ENCODE measurements at regions not wholly inside any gene's neighbourhood (a gene's known extent, or its start where the extent isn't known, plus 50 kb on each side); places are given as distances from the start of the nearest gene placed in this dataset.

DNA sequence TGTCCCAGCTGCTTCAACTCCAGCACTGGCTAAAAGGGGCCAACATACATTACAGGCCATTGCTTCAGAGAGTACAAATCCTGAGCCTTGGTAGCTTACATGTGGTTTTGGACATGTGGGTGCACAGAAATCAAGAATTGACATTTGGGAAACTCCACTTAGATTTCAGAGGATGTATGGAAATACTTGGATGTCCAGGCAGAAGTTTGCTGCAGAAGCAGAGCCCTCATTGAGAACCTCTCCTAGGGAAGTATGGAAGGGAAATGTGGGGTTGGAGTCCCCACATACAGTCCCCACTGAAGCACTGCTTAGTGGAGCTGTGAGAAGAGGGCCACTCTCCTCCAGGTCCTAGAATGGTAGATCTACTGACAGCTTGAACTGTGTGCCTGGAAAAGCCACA is 218.0 kb upstream of the CWC22 start:
- no peak overlapping the region for H2BK12ac ChIP-seq (ENCODE audit: insufficient read length, low read depth, low read length)
- no peak overlapping the region for H2BK5ac ChIP-seq (ENCODE audit: insufficient read length, low read length)
- H4K5ac ChIP-seq (ENCODE audit: insufficient read length, low read depth, low read length) = no peak overlapping the region
- no peak overlapping the region for H2AK5ac ChIP-seq (ENCODE audit: insufficient read length, low read length)
- no peak overlapping the region for H2BK120ac ChIP-seq (ENCODE audit: low read depth, low read length, poor library complexity, severe bottlenecking)
- H3T11ph ChIP-seq (ENCODE audit: low read length) = no peak overlapping the region
- no peak overlapping the region for H2BK20ac ChIP-seq (ENCODE audit: low read depth, low read length, poor library complexity, severe bottlenecking)
- H3K23me2 ChIP-seq (ENCODE audit: insufficient read length, low read depth, low read length, poor library complexity, severe bottlenecking) = no peaks in the 10 kb centered on the region
- no peaks in the 10 kb centered on the region; the same call in 1 of the 2 replicates for H3K27me3 Mint-ChIP-seq (ENCODE audit: low read depth)
- H2AFZ ChIP-seq (ENCODE audit: low read length) = no peak overlapping the region
- H3K23ac ChIP-seq (ENCODE audit: insufficient read length, low read depth, low read length) = no peak overlapping the region
- no peak overlapping the region for H3K18ac ChIP-seq (ENCODE audit: insufficient read length, low read depth, low read length)
- H3K9me3 Mint-ChIP-seq = peaks cover 19 to 21% of the 10 kb centered on the region in 2 experiments
- no peak overlapping the region for H3K4me2 ChIP-seq (ENCODE audit: insufficient read depth, insufficient read length, low read length)
- no peak overlapping the region for H3K56ac ChIP-seq (ENCODE audit: insufficient read length, low read depth, low read length)
- no peaks in the 10 kb centered on the region for H3K27me3 ChIP-seq (ENCODE audit: insufficient read depth, low read length)
- no peak overlapping the region for H3K14ac ChIP-seq (ENCODE audit: insufficient read depth, low read length)
- H3K4ac ChIP-seq (ENCODE audit: low read depth, low read length) = no peak overlapping the region
- TF ChIP-seq, protein P1, sequence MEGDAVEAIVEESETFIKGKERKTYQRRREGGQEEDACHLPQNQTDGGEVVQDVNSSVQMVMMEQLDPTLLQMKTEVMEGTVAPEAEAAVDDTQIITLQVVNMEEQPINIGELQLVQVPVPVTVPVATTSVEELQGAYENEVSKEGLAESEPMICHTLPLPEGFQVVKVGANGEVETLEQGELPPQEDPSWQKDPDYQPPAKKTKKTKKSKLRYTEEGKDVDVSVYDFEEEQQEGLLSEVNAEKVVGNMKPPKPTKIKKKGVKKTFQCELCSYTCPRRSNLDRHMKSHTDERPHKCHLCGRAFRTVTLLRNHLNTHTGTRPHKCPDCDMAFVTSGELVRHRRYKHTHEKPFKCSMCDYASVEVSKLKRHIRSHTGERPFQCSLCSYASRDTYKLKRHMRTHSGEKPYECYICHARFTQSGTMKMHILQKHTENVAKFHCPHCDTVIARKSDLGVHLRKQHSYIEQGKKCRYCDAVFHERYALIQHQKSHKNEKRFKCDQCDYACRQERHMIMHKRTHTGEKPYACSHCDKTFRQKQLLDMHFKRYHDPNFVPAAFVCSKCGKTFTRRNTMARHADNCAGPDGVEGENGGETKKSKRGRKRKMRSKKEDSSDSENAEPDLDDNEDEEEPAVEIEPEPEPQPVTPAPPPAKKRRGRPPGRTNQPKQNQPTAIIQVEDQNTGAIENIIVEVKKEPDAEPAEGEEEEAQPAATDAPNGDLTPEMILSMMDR (conservative IDR thresholded peaks at IDR 0.05) = no peak
- H3K27ac ChIP-seq (ENCODE audit: insufficient read length, low read depth, low read length) = no peak overlapping the region
- H4K91ac ChIP-seq (ENCODE audit: insufficient read length, low read depth, low read length) = no peak overlapping the region
- H3K9ac ChIP-seq (ENCODE audit: extremely low read depth, insufficient read length, low read length) = no peak overlapping the region
- no peaks in the 10 kb centered on the region for H3K4me1 ChIP-seq (ENCODE audit: insufficient read depth, low read length)
- no peak for DNase-seq
- H3K4me3 Mint-ChIP-seq = no peak overlapping the region
- peaks cover 11 to 27% (median 20%) of the 10 kb centered on the region in 3 experiments for H3K36me3 Mint-ChIP-seq (ENCODE audit: insufficient read depth in 1 of 3, low read depth in 3 of 3)
- no peaks in the 10 kb centered on the region for H3K4me1 Mint-ChIP-seq
- H3K79me2 ChIP-seq (ENCODE audit: insufficient read depth, low read length) = no peaks in the 10 kb centered on the region
- H3K79me1 ChIP-seq (ENCODE audit: insufficient read depth, low read depth, low read length, poor library complexity, severe bottlenecking) = no peaks in the 10 kb centered on the region
- H3K9me3 ChIP-seq (ENCODE audit: control insufficient read depth, low read depth, low read length) = peaks cover 5% of the 10 kb centered on the region
- H3K27ac Mint-ChIP-seq = no peak overlapping the region
- no peak overlapping the region for H2BK15ac ChIP-seq (ENCODE audit: low read depth, low read length)
- H4K8ac ChIP-seq (replicated peaks; ENCODE audit: insufficient read length, low read depth, low read length) = no peak overlapping the region
- H4K20me1 ChIP-seq (ENCODE audit: control insufficient read depth, insufficient read depth, insufficient read length) = no peaks in the 10 kb centered on the region

All from H9 (cell line).